CD4-positive, alpha-beta T cell treated with Interleukin-17A for 1 hour (primary cell): ENCODE measurements at regions not wholly inside any gene's neighbourhood (a gene's known extent, or its start where the extent isn't known, plus 50 kb on each side); places are given as distances from the start of the nearest gene placed in this dataset.

ENCODE experiments used
- DNase-seq: peaks from one replicate; pipeline ENCODE4 v3.0.0-alpha.2; 2020

DNA sequence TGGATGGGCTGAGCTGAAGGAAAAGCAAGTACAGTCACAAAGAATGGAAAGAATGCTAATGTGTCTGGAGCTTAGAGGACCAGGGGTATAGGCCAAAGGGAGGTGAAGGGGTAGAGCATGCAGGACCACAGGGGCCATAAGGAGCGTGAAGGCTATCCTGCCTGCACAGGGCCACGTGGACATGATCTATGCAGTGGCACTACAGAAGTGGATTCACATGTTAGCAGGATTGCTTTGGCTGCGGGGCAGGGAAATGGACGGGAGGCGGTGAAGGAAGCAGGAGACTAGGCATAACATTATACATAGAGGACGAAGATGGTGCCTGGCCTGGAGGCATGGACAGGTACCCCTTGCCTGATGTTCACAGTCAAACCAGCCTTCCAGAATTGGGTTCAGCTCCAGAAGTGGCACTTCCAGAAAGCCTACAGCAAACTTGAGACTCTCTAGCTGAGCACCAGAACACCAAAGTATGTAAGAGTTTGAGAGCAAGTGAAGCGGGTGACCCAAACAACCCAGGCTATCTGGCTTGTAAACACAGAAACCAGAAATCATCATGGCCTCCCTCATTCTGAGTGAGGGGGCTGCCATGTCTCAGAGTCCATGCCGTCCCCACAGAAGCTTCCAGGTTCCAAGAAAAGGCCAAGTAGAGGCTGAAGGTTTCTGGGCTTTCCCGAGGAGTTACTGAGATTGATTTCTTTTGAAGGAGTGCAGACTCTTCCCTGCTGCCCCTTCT lies 135.5 kb upstream of the JUN start:
- no peak for DNase-seq

- no peak for DNase-seq
Measured at GRCh38 chr1:58919959-58920321, 136.1 kb upstream of the JUN start.

- DNase-seq: no peak
Measured at GRCh38 chr1:58921342-58921741, 137.5 kb upstream of the JUN start.

- no peak for DNase-seq
Measured at GRCh38 chr1:58921751-58922150, 137.9 kb upstream of the JUN start.

DNA sequence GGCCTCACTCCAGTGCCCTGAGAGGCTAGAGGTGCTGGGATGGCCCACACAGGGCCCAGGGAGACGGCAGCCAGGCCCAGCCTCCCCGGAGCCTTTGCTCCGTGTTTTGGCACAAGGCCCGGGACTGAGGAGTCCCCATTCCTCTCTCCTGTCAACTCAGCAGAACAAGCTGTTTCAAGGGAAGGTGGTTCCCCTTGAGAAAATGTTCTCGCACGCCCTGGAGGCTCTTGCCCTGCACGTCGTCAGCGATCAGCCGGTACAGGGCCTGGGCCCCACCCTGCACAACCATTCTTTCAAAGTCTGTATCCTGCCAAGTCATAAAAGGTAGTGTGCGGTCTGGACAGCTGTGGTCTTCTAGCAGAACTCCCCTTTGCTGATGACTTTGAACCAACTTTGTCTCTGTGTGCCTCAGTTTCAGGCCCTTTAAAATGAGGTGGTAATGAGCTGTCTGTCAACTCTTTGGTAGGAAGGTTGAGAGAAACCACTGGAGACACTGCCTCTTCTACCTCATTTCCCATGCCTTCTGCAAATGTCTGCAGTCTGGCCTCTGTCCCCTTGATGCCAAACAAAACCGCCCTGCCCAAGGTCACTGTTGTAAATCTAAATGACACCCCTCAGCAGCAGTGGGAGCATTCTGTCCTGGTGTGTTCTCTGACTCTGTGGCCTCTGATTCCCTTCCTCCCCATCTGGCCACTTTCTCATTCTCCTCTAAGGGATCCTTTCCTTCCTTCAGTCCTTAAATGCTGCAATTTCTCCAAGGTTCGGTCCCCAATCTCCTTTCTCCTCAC lies 138.6 kb upstream of the JUN start:
- peak; percentile 46 for DNase-seq

DNA sequence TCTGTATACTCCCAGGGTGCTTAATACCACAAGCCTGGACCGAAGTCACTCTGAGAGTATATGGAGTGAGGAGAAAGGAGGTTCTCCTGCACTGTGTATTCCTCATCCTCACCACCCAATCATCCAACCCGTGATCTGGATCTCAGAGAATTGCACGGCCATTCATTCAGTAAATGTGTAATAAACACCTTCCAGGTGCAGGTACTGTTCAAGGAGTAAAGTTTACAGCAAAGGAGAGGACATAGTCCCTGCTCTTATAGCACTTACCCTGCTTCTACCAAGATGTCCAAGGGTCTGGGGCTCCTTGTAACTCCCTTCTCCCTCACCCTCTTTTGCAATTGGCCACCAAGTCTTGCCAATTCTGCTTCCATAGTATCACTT lies 139.2 kb upstream of the JUN start:
- no peak for DNase-seq

DNA sequence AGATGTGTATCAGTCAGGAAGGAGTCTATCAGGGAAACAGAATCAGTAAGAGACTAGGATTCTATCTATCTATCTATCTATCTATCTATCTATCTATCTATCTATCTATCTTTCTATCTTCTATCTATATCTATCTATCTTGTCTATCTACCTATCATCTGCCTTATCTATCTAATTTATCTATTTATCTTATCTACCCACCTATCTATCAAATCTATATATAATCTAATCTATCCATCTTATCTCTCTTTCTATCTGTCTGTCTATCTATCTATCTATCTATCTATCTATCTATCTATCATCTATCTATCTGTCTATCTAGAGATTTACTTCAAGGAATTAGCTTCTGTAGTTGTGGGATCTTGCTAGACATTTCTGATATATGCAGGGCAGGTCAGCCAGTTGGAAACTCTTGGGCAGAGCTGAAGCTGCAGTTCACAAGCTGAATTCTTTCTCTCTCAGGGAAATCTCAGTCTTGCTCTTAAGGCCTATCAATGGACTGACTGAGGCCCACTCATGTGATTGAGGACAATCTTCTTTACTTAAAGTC lies 140.2 kb upstream of the JUN start:
- DNase-seq: no peak

DNA sequence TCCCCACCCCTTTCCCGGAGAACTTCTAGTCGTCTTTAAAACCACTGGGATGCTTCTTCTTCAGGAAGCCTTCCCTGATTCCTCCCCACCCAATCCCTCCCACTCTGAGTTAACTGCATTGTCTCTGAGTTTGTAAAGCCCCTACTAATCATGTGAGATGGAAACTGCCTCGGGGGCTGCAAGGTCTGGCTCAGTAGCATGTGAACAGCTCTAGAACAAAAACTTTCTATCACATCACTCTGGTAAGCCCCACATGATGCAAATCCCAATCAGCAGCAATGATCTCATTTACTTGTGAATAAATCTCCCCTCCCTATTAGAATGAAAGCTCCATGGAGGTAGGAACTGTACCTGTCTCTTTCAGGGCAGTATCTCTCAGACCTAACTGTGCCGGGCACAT lies 141.0 kb upstream of the JUN start:
- DNase-seq: no peak

DNA sequence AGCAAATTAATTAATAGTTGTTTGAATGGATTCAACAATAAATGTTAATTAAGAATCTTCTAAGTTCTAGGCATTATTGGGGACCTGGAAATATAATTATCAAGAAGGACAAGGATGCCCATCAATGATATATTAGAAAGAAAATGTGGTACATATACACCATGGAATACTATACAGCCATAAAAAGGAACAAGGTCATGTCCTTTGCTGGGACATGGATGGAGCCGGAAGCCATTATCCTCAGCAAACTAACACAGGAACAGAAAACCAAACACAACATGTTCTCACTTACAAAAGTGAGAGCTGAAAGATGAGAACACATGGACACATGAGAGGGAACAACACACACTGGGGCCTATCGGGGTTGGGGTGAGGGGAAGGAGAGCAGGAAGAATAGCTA lies 141.4 kb upstream of the JUN start:
- no peak for DNase-seq

- no peak for DNase-seq
Measured at GRCh38 chr1:58926152-58926551, 142.3 kb upstream of the JUN start.

- no peak for DNase-seq
Measured at GRCh38 chr1:58927041-58927721, 143.3 kb upstream of the JUN start.

GRCh38 chr1:58927722-58928085 lies 143.9 kb upstream of the JUN start:
- no peak for DNase-seq

- DNase-seq: no peak
Measured at GRCh38 chr1:58928514-58928913, 144.7 kb upstream of the JUN start.

DNA sequence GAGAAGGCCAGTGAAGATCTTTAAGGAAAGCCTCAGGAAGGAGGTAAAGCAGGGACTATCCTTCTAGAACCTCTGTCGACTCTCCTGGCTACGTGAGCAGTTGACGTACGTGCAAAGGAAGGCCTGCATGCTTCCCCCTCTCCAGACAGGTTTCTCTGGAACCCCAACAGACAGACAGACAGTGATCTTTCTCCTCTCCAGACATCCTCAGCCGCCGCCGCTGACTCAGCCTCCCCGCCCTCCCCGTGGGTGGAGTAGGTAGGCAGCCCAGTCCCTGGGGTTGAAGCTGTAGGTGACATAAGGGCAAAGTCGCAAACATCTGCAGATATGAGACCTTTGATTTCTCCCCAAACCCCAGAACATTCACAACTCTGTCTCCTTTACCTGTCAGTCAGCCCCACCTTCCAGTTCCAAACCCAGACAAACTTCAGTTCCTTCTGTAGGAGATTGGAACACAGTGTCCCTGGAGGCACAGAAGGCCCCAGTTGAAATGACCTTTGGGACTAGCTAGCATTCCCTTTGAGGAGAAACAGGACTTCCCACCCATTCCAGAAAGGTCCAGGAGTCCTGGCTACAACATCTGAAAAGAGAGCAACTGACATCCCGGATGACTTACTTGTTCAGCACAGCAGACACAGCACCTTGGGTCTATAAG lies 146.0 kb upstream of the JUN start:
- DNase-seq: peak; percentile 21

GRCh38 chr1:58931024-58931423 lies 147.2 kb upstream of the JUN start:
- no peak for DNase-seq

DNA sequence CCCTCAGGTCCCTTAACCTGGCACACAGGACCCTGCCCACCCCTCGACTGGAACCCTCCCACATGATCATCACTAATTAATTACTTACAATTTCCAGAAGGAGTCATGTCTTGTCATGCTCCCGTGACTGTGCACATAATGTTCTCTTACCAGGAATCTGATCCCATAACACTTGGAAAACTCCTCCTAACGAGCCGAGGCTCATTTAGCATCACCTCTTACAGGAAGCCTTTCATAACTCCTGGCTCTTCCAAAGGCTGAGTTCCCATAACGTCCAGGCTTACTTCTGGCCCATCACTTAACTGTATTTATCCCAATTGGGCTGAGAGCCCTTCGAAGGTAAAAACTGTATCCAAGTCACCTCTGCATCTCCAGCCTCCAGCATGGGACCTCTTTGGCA lies 147.9 kb upstream of the JUN start:
- DNase-seq: no peak

DNA sequence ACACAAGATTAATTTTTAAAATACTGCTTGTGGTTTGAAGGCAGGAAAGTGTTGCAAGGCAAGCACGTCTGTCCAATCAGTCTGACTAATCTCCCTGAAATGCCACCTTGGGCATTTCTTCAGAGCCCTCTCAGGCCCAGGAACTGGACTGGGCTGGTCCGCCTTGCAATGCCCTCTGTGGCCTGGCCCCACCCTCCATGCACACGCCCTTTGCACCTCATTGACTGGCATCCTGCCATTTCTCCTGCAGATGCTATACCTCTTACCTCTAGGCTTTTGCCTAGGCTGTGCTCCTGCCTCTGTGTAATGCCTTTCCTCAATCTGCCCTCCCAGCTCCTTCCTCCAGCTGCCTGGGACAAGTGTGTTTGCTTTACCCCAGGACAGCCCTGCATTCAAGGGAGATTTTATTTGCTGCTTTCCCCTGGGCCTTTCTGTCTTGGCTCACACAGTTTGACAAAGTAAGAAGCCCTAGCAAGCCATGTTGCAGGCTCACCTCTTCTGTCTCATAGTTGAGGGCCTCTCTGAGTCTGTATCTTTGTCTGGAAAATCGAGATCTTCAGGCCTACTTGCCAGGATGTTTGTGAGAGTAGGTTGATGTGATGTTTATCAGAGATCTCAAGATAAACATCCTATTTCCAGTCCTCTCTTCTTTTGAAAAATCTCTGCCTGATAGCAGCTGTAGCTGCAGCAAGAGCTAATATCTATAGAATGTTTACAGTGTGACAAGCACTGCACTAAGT lies 149.2 kb upstream of the JUN start:
- peak; percentile 13 for DNase-seq

GRCh38 chr1:58933599-58933926 lies 149.7 kb upstream of the JUN start:
- DNase-seq: no peak

DNA sequence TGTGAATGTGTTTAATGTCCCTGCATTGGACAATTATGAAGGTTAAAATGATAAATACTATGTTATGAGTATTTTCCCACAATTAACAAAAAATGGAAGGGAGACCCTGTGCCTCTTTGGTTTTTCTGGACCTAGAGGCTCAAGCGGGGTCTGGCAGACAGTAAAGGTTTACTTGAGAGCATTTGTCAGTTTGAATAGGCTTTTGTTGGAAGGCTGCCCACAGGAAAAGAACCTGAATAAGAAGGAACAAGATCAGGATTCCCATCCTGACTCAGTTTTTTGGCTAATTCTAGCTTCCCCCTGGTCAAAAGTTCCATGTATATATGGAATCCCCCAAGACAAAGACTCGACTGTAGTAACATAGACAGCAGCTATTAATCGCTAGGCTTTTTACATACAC lies 150.9 kb upstream of the JUN start:
- no peak for DNase-seq

- DNase-seq: no peak
Measured at GRCh38 chr1:58936973-58937372, 153.1 kb upstream of the JUN start.

DNA sequence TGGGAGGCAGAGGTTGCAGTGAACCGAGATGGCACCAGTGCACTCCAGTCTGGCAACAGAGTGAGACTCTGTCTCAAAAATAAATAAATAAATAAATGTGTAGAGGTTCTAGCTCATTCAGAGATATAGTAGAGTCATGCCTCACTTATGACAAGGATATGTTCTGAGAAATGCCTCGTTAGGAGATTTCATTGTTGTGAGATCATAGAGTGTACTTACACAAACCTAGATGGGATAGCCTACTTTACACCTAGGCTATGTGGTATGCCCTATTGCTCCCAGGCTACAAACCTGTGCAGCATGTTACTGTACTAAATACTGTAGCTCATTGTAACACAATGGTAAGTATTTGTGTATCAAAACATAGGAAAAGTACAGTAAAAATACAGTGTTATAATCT lies 155.3 kb upstream of the JUN start:
- DNase-seq: no peak

- no peak for DNase-seq
Measured at GRCh38 chr1:58939666-58940370, 156.0 kb upstream of the JUN start.
